ENCODE measurements at regions not wholly inside any gene's neighbourhood (a gene's known extent, or its start where the extent isn't known, plus 50 kb on each side); places are given as distances from the start of the nearest gene placed in this dataset.

DNA sequence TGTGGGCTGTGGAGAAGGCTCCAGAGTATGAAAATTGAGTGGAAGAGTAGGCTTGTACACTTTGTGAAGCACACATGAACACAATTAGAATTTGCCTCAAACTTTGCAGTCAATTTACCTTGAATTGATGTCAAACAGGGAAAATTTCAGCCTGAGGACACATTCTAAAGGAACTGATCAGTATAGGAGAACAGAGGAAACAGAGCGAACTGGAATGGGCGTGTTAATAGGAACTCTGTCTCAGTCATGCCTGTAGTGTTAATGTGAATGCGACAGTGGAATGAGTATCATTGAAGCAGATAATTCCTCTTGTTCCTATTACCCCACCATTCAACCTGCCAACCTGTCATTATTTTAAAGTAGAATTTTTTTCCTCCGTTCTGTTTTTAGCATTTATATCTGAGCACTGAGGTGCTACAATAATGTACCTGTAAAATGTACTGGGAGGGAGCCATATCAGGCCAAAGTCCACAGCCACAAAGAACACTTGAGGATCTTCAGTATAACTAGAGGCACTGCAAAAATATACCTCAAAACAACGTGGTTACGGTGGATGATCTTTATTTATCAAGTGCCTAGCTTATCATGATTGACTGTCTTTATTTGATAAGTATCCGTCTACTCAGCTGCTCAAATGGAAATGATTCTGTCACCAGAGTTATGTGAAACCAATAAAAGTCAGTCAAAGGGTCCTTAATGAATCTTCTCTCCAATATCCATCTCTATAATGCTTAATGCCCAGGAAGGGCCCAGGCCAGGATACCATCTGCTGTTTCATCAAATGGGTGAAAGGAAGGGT is 125.3 kb upstream of the STMND1 start:
- BruUV-seq (replicated peaks) = no TSS peak
- Histone ChIP-seq H3K36me3 (ENCODE audit: control insufficient read depth in 2 of 2, insufficient read depth in 2 of 2, low read length in 1 of 2) (no peaks in the 10 kb centered on the region), H3K4me1 (ENCODE audit: control insufficient read depth, insufficient read depth, low read length) (no peaks in the 10 kb centered on the region), H3K4me2 (ENCODE audit: control insufficient read depth, insufficient read depth) (no peak overlapping the region), H3K27me3 (replicated peaks in 1 of 2; ENCODE audit: control insufficient read depth in 2 of 2, insufficient read depth in 2 of 2, low read length in 1 of 2) (peaks cover 0 to 3% of the 10 kb centered on the region in 2 experiments; a peak in 3 of 4 replicates), H3K79me2 (ENCODE audit: control insufficient read depth, insufficient read depth, low read length) (no peaks in the 10 kb centered on the region), H2AFZ (ENCODE audit: control insufficient read depth, low read depth, low read length) (no peak overlapping the region), H3K27ac (ENCODE audit: control insufficient read depth, insufficient read depth) (no peak overlapping the region), H3K9me3 (replicated peaks; ENCODE audit: control insufficient read depth, insufficient read depth, low read length) (no peaks in the 10 kb centered on the region), H4K20me1 (ENCODE audit: control insufficient read depth, insufficient read depth) (no peaks in the 10 kb centered on the region), H3K9ac (ENCODE audit: control insufficient read depth, insufficient read depth, low read length) (no peak overlapping the region), H3K4me3 (no peak overlapping the region)
- ATAC-seq = no peak
- intact Hi-C loops (cut with micrococcal nuclease; ENCODE audit: unreplicated experiment) (no loop called here), in situ Hi-C loops (cut with MboI) (no loop called here)
- no peak for FAIRE-seq
- TF ChIP-seq, protein P1, sequence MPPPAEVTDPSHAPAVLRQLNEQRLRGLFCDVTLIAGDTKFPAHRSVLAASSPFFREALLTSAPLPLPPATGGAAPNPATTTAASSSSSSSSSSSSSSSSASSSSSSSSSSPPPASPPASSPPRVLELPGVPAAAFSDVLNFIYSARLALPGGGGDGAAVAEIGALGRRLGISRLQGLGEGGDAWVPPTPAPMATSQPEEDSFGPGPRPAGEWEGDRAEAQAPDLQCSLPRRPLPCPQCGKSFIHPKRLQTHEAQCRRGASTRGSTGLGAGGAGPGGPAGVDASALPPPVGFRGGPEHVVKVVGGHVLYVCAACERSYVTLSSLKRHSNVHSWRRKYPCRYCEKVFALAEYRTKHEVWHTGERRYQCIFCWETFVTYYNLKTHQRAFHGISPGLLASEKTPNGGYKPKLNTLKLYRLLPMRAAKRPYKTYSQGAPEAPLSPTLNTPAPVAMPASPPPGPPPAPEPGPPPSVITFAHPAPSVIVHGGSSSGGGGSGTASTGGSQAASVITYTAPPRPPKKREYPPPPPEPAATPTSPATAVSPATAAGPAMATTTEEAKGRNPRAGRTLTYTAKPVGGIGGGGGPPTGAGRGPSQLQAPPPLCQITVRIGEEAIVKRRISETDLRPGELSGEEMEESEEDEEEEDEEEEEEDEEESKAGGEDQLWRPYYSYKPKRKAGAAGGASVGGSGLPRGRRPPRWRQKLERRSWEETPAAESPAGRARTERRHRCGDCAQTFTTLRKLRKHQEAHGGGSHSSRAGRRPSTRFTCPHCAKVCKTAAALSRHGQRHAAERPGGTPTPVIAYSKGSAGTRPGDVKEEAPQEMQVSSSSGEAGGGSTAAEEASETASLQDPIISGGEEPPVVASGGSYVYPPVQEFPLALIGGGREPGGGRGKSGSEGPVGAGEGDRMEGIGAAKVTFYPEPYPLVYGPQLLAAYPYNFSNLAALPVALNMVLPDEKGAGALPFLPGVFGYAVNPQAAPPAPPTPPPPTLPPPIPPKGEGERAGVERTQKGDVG (CRISPR knock-in tag; IDR thresholded peaks at IDR 0.05) = no peak
- no peak for TF ChIP-seq KDM1A (IDR thresholded peaks at IDR 0.05; ENCODE audit: borderline replicate concordance)
- no peak for TF ChIP-seq GATAD2B (conservative IDR thresholded peaks at IDR 0.05; ENCODE audit: low read depth)
- TF ChIP-seq, protein P2, sequence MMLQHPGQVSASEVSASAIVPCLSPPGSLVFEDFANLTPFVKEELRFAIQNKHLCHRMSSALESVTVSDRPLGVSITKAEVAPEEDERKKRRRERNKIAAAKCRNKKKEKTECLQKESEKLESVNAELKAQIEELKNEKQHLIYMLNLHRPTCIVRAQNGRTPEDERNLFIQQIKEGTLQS (IDR thresholded peaks at IDR 0.05; ENCODE audit: borderline replicate concordance, extremely low read depth, low read depth, low read length) = no peak
- ChIA-PET SMC1A (ENCODE audit: uncharacterized antibody, unreplicated experiment) (no interaction called here), CTCF (no interaction called here), RAD21 (ENCODE audit: unreplicated experiment) (no interaction called here), POLR2A (no interaction called here)
- DNase-seq (ENCODE audit: low read depth, low spot score) = no peak
- 31% methylated on average over 7 of the region's 7 CpGs for WGBS (ENCODE audit: insufficient coverage, insufficient replicate concordance, low lambda C conversion rate, missing lambda C conversion rate)
